ENCODE measurements at regions not wholly inside any gene's neighbourhood (a gene's known extent, or its start where the extent isn't known, plus 50 kb on each side); places are given as distances from the start of the nearest gene placed in this dataset.

DNA sequence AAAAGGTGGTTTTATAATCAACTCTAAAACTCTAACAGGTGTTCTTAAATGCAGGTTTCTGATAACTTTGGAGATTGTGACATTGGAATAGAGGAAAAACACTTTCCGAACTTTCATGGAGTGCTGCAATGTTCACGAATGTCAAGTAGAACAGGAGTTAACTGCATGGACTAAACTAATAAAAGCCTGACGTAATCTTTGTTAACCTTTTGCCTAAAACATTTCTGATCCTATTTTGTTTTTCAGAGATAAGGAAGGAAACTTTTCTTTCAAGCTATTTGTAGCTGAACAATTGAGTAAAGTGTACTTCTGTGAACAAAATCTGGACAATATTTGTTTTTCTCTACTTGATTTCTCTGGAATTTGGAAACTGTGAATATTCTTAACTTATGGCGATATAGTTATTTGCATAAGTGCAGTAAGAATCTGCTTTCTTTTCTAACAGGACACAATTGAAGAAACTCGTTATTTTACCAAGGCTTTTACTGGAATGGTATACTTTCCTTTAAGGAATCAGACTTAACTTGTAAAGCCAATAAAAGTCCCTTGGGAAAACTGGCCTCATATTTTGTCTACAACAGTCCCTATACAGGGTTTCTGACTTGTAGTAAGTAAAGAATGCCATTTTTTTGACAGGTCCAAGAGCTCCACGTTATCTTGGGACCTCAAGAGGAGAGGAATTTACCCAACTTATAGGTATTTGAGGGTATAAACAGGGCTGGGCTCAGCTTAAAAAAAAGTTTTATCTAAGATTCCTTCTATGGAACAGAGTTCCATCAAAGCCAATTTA, 154.7 kb downstream of the NXNL2 start:
- Histone ChIP-seq H3K4me3 (replicated peaks; ENCODE audit: low read depth, low read length) (no peak overlapping the region), H3K27me3 (replicated peaks; ENCODE audit: control insufficient read depth, insufficient read depth, low read length) (no peaks in the 10 kb centered on the region), H3K36me3 (ENCODE audit: control insufficient read depth, insufficient read depth, low read length) (no peaks in the 10 kb centered on the region)
- TF ChIP-seq, protein P1, sequence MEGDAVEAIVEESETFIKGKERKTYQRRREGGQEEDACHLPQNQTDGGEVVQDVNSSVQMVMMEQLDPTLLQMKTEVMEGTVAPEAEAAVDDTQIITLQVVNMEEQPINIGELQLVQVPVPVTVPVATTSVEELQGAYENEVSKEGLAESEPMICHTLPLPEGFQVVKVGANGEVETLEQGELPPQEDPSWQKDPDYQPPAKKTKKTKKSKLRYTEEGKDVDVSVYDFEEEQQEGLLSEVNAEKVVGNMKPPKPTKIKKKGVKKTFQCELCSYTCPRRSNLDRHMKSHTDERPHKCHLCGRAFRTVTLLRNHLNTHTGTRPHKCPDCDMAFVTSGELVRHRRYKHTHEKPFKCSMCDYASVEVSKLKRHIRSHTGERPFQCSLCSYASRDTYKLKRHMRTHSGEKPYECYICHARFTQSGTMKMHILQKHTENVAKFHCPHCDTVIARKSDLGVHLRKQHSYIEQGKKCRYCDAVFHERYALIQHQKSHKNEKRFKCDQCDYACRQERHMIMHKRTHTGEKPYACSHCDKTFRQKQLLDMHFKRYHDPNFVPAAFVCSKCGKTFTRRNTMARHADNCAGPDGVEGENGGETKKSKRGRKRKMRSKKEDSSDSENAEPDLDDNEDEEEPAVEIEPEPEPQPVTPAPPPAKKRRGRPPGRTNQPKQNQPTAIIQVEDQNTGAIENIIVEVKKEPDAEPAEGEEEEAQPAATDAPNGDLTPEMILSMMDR (IDR thresholded peaks at IDR 0.05; ENCODE audit: insufficient read depth, low read length, poor library complexity, severe bottlenecking), result no peak
- DNase-seq (ENCODE audit: extremely low read depth, insufficient read length), result no peak

- Histone ChIP-seq H3K27me3 (replicated peaks; ENCODE audit: control insufficient read depth, insufficient read depth, low read length) (no peaks in the 10 kb centered on the region), H3K36me3 (ENCODE audit: control insufficient read depth, insufficient read depth, low read length) (no peaks in the 10 kb centered on the region), H3K4me3 (replicated peaks; ENCODE audit: low read depth, low read length) (no peak overlapping the region)
- TF ChIP-seq, protein P1 (IDR thresholded peaks at IDR 0.05; ENCODE audit: insufficient read depth, low read length, poor library complexity, severe bottlenecking), result no peak
- DNase-seq (ENCODE audit: extremely low read depth, insufficient read length), result no peak
Measured at GRCh38 chr9:88690628-88691027, 155.7 kb downstream of the NXNL2 start.

- H3K27me3 ChIP-seq (replicated peaks; ENCODE audit: control insufficient read depth, insufficient read depth, low read length), result no peaks in the 10 kb centered on the region
- no peaks in the 10 kb centered on the region for H3K36me3 ChIP-seq (ENCODE audit: control insufficient read depth, insufficient read depth, low read length)
- DNase-seq (ENCODE audit: extremely low read depth, insufficient read length), result no peak
- no peak overlapping the region for H3K4me3 ChIP-seq (replicated peaks; ENCODE audit: low read depth, low read length)
- TF ChIP-seq, protein P1 (IDR thresholded peaks at IDR 0.05; ENCODE audit: insufficient read depth, low read length, poor library complexity, severe bottlenecking), result no peak
Measured at GRCh38 chr9:88691091-88691490, 156.1 kb downstream of the NXNL2 start.

GRCh38 chr9:88691811-88692210, 156.8 kb downstream of the NXNL2 start:
- Histone ChIP-seq H3K36me3 (ENCODE audit: control insufficient read depth, insufficient read depth, low read length) (no peaks in the 10 kb centered on the region), H3K4me3 (replicated peaks; ENCODE audit: low read depth, low read length) (no peak overlapping the region), H3K27me3 (replicated peaks; ENCODE audit: control insufficient read depth, insufficient read depth, low read length) (no peaks in the 10 kb centered on the region)
- TF ChIP-seq, protein P1 (IDR thresholded peaks at IDR 0.05; ENCODE audit: insufficient read depth, low read length, poor library complexity, severe bottlenecking), result no peak
- DNase-seq (ENCODE audit: extremely low read depth, insufficient read length), result no peak

- H3K4me3 ChIP-seq (replicated peaks; ENCODE audit: low read depth, low read length), result no peak overlapping the region
- no peak for DNase-seq (ENCODE audit: extremely low read depth, insufficient read length)
- H3K36me3 ChIP-seq (ENCODE audit: control insufficient read depth, insufficient read depth, low read length), result no peaks in the 10 kb centered on the region
- H3K27me3 ChIP-seq (replicated peaks; ENCODE audit: control insufficient read depth, insufficient read depth, low read length), result no peaks in the 10 kb centered on the region
- TF ChIP-seq, protein P1 (IDR thresholded peaks at IDR 0.05; ENCODE audit: insufficient read depth, low read length, poor library complexity, severe bottlenecking), result no peak
Measured at GRCh38 chr9:88692827-88693226, 157.8 kb downstream of the NXNL2 start.
